SK-N-SH (cell line): ENCODE measurements at regions not wholly inside any gene's neighbourhood (a gene's known extent, or its start where the extent isn't known, plus 50 kb on each side); places are given as distances from the start of the nearest gene placed in this dataset.

Experiments
- EP300 ChIP-seq, 2 experiments: IDR thresholded peaks; 2 replicates each; pipeline versions ENCODE4 v1.4.0 to v1.6.1; 2012; ENCODE audit warnings: borderline replicate concordance in 1 of 2, low read depth in 1 of 2, low read length in 1 of 2
- EZH2phosphoT487 ChIP-seq: fragments of 200-600 bp; sonication (generic); IDR thresholded peaks from 2 replicates; pipeline ENCODE4 v1.6.1; 2017; ENCODE audit warnings: low read depth, mixed run types, mild to moderate bottlenecking, antibody characterized with exemption, moderate library complexity, borderline replicate concordance
- RFX5 ChIP-seq: IDR thresholded peaks from 2 replicates; pipeline ENCODE4 v1.6.1; 2012; ENCODE audit warnings: mild to moderate bottlenecking, improper control_type of control experiment, low read length
- SIN3A ChIP-seq: IDR thresholded peaks from 2 replicates; pipeline ENCODE4 v1.6.1; 2012; ENCODE audit warnings: low read depth, mild to moderate bottlenecking, low read length, moderate library complexity, borderline replicate concordance
- SMC3 ChIP-seq: IDR thresholded peaks from 2 replicates; pipeline ENCODE4 v1.6.1; 2012; ENCODE audit warnings: low read depth, low read length, improper control_type of control experiment
- TEAD4 ChIP-seq: IDR thresholded peaks from 2 replicates; pipeline ENCODE4 v1.4.0; 2012; ENCODE audit warnings: mild to moderate bottlenecking, borderline replicate concordance; ENCODE audit not compliant: insufficient read depth
- TF ChIP-seq, protein P1 (sequence below): fragments of 200-600 bp; sonication (generic); IDR thresholded peaks from 2 replicates; pipeline ENCODE4 v1.6.1; 2017; ENCODE audit warnings: antibody characterized with exemption, mild to moderate bottlenecking, moderate library complexity
- TF ChIP-seq, protein P2 (sequence below): IDR thresholded peaks from 2 replicates; pipeline ENCODE4 v1.6.1; 2012; ENCODE audit warnings: mild to moderate bottlenecking, low read depth, low read length, moderate library complexity

DNA sequence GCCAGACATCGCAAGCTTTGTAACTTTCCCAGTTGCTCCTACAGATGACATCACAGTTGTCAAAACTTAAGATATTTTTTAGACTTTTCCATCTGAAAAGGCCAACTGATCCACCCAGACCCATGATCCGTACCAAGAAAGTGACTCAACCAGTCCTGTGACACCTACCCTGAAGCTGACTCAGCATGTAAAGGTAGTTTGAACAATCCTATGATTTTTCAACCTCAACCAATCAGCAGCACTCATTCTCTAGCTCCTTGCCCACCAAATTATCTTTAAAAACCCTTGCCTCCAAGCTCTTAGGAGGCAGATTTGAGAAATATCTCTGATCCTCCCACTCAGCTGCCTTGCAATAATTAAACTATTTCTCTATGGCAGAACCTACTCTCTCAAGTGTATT lies 1686.7 kb upstream of the LRRTM1 start:
- TF ChIP-seq, protein P1, sequence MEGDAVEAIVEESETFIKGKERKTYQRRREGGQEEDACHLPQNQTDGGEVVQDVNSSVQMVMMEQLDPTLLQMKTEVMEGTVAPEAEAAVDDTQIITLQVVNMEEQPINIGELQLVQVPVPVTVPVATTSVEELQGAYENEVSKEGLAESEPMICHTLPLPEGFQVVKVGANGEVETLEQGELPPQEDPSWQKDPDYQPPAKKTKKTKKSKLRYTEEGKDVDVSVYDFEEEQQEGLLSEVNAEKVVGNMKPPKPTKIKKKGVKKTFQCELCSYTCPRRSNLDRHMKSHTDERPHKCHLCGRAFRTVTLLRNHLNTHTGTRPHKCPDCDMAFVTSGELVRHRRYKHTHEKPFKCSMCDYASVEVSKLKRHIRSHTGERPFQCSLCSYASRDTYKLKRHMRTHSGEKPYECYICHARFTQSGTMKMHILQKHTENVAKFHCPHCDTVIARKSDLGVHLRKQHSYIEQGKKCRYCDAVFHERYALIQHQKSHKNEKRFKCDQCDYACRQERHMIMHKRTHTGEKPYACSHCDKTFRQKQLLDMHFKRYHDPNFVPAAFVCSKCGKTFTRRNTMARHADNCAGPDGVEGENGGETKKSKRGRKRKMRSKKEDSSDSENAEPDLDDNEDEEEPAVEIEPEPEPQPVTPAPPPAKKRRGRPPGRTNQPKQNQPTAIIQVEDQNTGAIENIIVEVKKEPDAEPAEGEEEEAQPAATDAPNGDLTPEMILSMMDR = no peak
- TF ChIP-seq TEAD4 (no peak), EP300 (IDR thresholded peaks at IDR 0.05; ENCODE audit: borderline replicate concordance in 1 of 2, low read depth in 1 of 2, low read length in 1 of 2) (no peak), EZH2phosphoT487 (no peak), RFX5 (no peak), SMC3 (no peak), SIN3A (no peak)
- TF ChIP-seq, protein P2, sequence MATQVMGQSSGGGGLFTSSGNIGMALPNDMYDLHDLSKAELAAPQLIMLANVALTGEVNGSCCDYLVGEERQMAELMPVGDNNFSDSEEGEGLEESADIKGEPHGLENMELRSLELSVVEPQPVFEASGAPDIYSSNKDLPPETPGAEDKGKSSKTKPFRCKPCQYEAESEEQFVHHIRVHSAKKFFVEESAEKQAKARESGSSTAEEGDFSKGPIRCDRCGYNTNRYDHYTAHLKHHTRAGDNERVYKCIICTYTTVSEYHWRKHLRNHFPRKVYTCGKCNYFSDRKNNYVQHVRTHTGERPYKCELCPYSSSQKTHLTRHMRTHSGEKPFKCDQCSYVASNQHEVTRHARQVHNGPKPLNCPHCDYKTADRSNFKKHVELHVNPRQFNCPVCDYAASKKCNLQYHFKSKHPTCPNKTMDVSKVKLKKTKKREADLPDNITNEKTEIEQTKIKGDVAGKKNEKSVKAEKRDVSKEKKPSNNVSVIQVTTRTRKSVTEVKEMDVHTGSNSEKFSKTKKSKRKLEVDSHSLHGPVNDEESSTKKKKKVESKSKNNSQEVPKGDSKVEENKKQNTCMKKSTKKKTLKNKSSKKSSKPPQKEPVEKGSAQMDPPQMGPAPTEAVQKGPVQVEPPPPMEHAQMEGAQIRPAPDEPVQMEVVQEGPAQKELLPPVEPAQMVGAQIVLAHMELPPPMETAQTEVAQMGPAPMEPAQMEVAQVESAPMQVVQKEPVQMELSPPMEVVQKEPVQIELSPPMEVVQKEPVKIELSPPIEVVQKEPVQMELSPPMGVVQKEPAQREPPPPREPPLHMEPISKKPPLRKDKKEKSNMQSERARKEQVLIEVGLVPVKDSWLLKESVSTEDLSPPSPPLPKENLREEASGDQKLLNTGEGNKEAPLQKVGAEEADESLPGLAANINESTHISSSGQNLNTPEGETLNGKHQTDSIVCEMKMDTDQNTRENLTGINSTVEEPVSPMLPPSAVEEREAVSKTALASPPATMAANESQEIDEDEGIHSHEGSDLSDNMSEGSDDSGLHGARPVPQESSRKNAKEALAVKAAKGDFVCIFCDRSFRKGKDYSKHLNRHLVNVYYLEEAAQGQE = no peak
